GM12878 (cell line): ENCODE measurements at regions not wholly inside any gene's neighbourhood (a gene's known extent, or its start where the extent isn't known, plus 50 kb on each side); places are given as distances from the start of the nearest gene placed in this dataset.

Source experiments
- ATAC-seq: fragments of 200-7000 bp; cut with Tn5 transposase; 3 replicates; pipeline ENCODE4 v1.9.1; 2020; ENCODE audit warnings: mild to moderate bottlenecking, moderate library complexity
- BruUV-seq: library from RNA; stranded (reverse); fragments of 400-500 nt; replicated peaks from 2 replicates; lab custom pipeline; 2021; lab: Mats Ljungman, UMichigan
- CTCF ChIA-PET: fragments of 300-600 bp; sonication (Branson Sonifier 250); formaldehyde crosslinking; extraction: SDS; loops from one replicate; lab custom pipeline; 2021; ENCODE audit warnings: inconsistent platforms; lab: Yijun Ruan, JAX
- POLR2A ChIA-PET: fragments of 350-600 bp; formaldehyde crosslinking; extraction: SDS; loops from one replicate; lab custom pipeline; 2021; ENCODE audit warnings: inconsistent platforms; lab: Charles Lee
- RAD21 ChIA-PET: fragments of 300-600 bp; sonication (Branson Sonifier 250); formaldehyde crosslinking; loops from one replicate; lab custom pipeline; 2023; ENCODE audit warnings: antibody characterized with exemption; ENCODE audit not compliant: unreplicated experiment; lab: Charles Lee
- SMC1A ChIA-PET: fragments of 300-600 bp; sonication (Branson Sonifier 250); formaldehyde crosslinking; loops from one replicate; lab custom pipeline; 2023; ENCODE audit not compliant: unreplicated experiment, uncharacterized antibody; lab: Charles Lee
- DNase-seq: peaks from one replicate; pipeline ENCODE4 v3.0.0-alpha.2; 2011; ENCODE audit warnings: low read depth, low spot score
- FAIRE-seq: peaks from 3 replicates; lab custom pipeline; 2011; peaks lifted over from hg19 to GRCh38; lab: Jason Lieb, UNC
- H2AFZ ChIP-seq: 2 replicates; pipeline ENCODE4 v1.6.0; 2011; ENCODE audit warnings: low read depth, low read length, control low read depth; ENCODE audit not compliant: control insufficient read depth
- H3K27ac ChIP-seq: 2 replicates; pipeline ENCODE4 v1.5.1; 2011; ENCODE audit warnings: control low read depth; ENCODE audit not compliant: control insufficient read depth, insufficient read depth
- H3K27me3 ChIP-seq, 2 experiments: replicated peaks in 1 of 2; 2 replicates each; pipeline versions ENCODE4 v1.6.0 to v1.6.1; 2011; ENCODE audit warnings: low read length in 1 of 2; ENCODE audit not compliant: control insufficient read depth in 2 of 2, insufficient read depth in 2 of 2
- H3K36me3 ChIP-seq, 2 experiments: 2 replicates each; pipeline ENCODE4 v1.5.1; 2011; ENCODE audit warnings: low read length in 1 of 2; ENCODE audit not compliant: control insufficient read depth in 2 of 2, insufficient read depth in 2 of 2
- H3K4me1 ChIP-seq: 2 replicates; pipeline ENCODE4 v1.6.1; 2011; ENCODE audit warnings: mild to moderate bottlenecking, low read length, moderate library complexity, mixed read lengths; ENCODE audit not compliant: control insufficient read depth, insufficient read depth
- H3K4me2 ChIP-seq: 2 replicates; pipeline ENCODE4 v1.6.0; 2011; ENCODE audit warnings: control low read depth; ENCODE audit not compliant: control insufficient read depth, insufficient read depth
- H3K4me3 ChIP-seq: fragments of 200-600 bp; sonication (generic); 2 replicates; pipeline ENCODE4 v1.5.1; 2016
- H3K79me2 ChIP-seq: 2 replicates; pipeline ENCODE4 v1.6.0; 2011; ENCODE audit warnings: low read length; ENCODE audit not compliant: control insufficient read depth, insufficient read depth
- H3K9ac ChIP-seq: 2 replicates; pipeline ENCODE4 v1.8.0; 2011; ENCODE audit warnings: low read length, control low read depth, mixed read lengths; ENCODE audit not compliant: control insufficient read depth, insufficient read depth
- H3K9me3 ChIP-seq: replicated peaks from 3 replicates; pipeline ENCODE4 v1.5.1; 2011; ENCODE audit warnings: mild to moderate bottlenecking, low read length; ENCODE audit not compliant: control insufficient read depth, insufficient read depth
- H4K20me1 ChIP-seq: 2 replicates; pipeline ENCODE4 v1.6.0; 2011; ENCODE audit not compliant: control insufficient read depth, insufficient read depth
- CEBPB ChIP-seq, 2 experiments: fragments of 150-350 bp in 1 of 2; IDR thresholded peaks; 2 replicates each; pipeline ENCODE4 v1.6.1; 2012 to 2014; ENCODE audit warnings: low read depth in 2 of 2, low read length in 2 of 2, borderline replicate concordance in 1 of 2, inconsistent platforms in 1 of 2
- GATAD2B ChIP-seq: fragments of 450-650 bp; conservative IDR thresholded peaks from 2 replicates; pipeline ENCODE4 v1.6.1; 2017; ENCODE audit warnings: low read depth, mild to moderate bottlenecking, moderate library complexity
- IKZF2 ChIP-seq, 2 experiments: fragments of 450-650 bp; IDR thresholded peaks; 2 replicates each; pipeline ENCODE4 v1.6.1; 2017; ENCODE audit warnings: mild to moderate bottlenecking in 2 of 2, moderate library complexity in 2 of 2
- SPI1 ChIP-seq: IDR thresholded peaks from 2 replicates; pipeline ENCODE4 v1.6.1; 2011; ENCODE audit warnings: low read depth, mild to moderate bottlenecking, low read length, moderate library complexity, borderline replicate concordance; ENCODE audit not compliant: insufficient read depth
- SRF ChIP-seq, 2 experiments: IDR thresholded peaks; 2 replicates each; pipeline ENCODE4 v1.6.1; 2011; ENCODE audit warnings: low read depth in 2 of 2, low read length in 2 of 2, mild to moderate bottlenecking in 1 of 2, moderate library complexity in 1 of 2
- WRNIP1 ChIP-seq: IDR thresholded peaks from 2 replicates; pipeline ENCODE4 v1.6.1; 2011; ENCODE audit warnings: low read depth, low read length, improper control_type of control experiment, borderline replicate concordance
- WGBS: methylation state at CpG from one replicate; pipeline ENCODE4 v1.1.6; 2016; ENCODE audit warnings: low lambda C conversion rate; ENCODE audit not compliant: insufficient replicate concordance, insufficient coverage; ENCODE audit errors: missing lambda C conversion rate; 5-methylcytosine and 5-hydroxymethylcytosine counted together
- in situ Hi-C: fragments of 300-500 bp; cut with MboI; formaldehyde crosslinking; loops from 9 replicates; pipeline ENCODE4 v1.14.3; 2018; ENCODE audit warnings: mixed read lengths
- intact Hi-C: fragments of 100-400 bp; cut with micrococcal nuclease; formaldehyde crosslinking; loops from one replicate; pipeline ENCODE4 v1.14.2; 2022; ENCODE audit not compliant: unreplicated experiment
- TF ChIP-seq, protein P1 (sequence below): fragments of 450-650 bp; IDR thresholded peaks from 2 replicates; pipeline ENCODE4 v1.6.1; 2017; ENCODE audit warnings: antibody characterized with exemption, mild to moderate bottlenecking, moderate library complexity
- TF ChIP-seq, protein P2 (sequence below): fragments of 150-350 bp; IDR thresholded peaks from 2 replicates; pipeline ENCODE4 v1.6.1; 2014; ENCODE audit warnings: mild to moderate bottlenecking, low read depth, low read length
- TF ChIP-seq, protein P3 (sequence below): fragments of 450-650 bp; IDR thresholded peaks from 2 replicates; pipeline ENCODE4 v1.6.1; 2017; ENCODE audit warnings: low read depth, mild to moderate bottlenecking, moderate library complexity
- TF ChIP-seq, protein P4 (sequence below): IDR thresholded peaks from 2 replicates; pipeline ENCODE4 v1.6.1; 2011; ENCODE audit warnings: mild to moderate bottlenecking, low read depth, low read length, moderate library complexity; ENCODE audit not compliant: insufficient replicate concordance

DNA sequence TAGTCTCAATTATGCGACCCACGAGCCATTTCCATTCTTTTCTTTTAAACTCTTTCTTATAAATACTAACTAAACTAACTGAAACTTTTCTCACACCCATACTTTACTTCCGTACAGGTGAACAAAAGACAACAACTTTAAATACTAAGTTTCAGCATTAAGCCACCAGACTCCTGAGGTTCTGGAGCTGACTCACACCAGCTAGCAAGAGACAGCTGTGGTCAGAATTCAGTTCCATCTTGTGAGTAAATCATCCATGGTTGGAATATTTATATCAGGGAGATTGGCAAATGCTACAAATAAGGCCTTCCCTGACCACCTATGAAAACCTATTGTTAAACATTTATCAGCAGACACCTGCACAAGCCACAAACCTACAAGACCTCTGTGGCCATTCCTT, 897.0 kb downstream of the EFNB2 start:
- WGBS = 12% methylated on average over 3 of the region's 3 CpGs
- no peak overlapping the region for H3K4me3 ChIP-seq
- DNase-seq (no peak), ATAC-seq (no peak), FAIRE-seq (no peak)
- H3K79me2 ChIP-seq = no peaks in the 10 kb centered on the region
- no peak overlapping the region for H3K9ac ChIP-seq
- ChIA-PET SMC1A (interaction anchor here (1.5 kb wide), 1 partner anchor 8 kb away, joined by 4 read pairs; no protein-coding TSS in a partner anchor), RAD21 (no interaction called here), CTCF (interaction anchor here (1.0 kb wide), 1 partner anchor 68 kb away, joined by 4 read pairs; no protein-coding TSS in a partner anchor), POLR2A (no interaction called here)
- H3K4me2 ChIP-seq = no peak overlapping the region
- H2AFZ ChIP-seq = no peak overlapping the region
- H3K27ac ChIP-seq = no peak overlapping the region
- intact Hi-C loops = no loop called here
- TF ChIP-seq IKZF2 (IDR thresholded peaks at IDR 0.05) (no peak), CEBPB (IDR thresholded peaks at IDR 0.05; ENCODE audit: borderline replicate concordance in 1 of 2, low read depth in 2 of 2, low read length in 2 of 2) (no peak), SRF (IDR thresholded peaks at IDR 0.05; ENCODE audit: low read depth in 2 of 2, low read length in 2 of 2) (no peak)
- TF ChIP-seq, protein P1, sequence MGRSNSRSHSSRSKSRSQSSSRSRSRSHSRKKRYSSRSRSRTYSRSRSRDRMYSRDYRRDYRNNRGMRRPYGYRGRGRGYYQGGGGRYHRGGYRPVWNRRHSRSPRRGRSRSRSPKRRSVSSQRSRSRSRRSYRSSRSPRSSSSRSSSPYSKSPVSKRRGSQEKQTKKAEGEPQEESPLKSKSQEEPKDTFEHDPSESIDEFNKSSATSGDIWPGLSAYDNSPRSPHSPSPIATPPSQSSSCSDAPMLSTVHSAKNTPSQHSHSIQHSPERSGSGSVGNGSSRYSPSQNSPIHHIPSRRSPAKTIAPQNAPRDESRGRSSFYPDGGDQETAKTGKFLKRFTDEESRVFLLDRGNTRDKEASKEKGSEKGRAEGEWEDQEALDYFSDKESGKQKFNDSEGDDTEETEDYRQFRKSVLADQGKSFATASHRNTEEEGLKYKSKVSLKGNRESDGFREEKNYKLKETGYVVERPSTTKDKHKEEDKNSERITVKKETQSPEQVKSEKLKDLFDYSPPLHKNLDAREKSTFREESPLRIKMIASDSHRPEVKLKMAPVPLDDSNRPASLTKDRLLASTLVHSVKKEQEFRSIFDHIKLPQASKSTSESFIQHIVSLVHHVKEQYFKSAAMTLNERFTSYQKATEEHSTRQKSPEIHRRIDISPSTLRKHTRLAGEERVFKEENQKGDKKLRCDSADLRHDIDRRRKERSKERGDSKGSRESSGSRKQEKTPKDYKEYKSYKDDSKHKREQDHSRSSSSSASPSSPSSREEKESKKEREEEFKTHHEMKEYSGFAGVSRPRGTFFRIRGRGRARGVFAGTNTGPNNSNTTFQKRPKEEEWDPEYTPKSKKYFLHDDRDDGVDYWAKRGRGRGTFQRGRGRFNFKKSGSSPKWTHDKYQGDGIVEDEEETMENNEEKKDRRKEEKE = no peak
- H3K27me3 ChIP-seq = no peaks in the 10 kb centered on the region
- no TSS peak for BruUV-seq
- no peaks in the 10 kb centered on the region for H3K9me3 ChIP-seq
- H3K4me1 ChIP-seq = no peaks in the 10 kb centered on the region
- in situ Hi-C loops = no loop called here
- no peaks in the 10 kb centered on the region for H3K36me3 ChIP-seq
- H4K20me1 ChIP-seq = no peaks in the 10 kb centered on the region

DNA sequence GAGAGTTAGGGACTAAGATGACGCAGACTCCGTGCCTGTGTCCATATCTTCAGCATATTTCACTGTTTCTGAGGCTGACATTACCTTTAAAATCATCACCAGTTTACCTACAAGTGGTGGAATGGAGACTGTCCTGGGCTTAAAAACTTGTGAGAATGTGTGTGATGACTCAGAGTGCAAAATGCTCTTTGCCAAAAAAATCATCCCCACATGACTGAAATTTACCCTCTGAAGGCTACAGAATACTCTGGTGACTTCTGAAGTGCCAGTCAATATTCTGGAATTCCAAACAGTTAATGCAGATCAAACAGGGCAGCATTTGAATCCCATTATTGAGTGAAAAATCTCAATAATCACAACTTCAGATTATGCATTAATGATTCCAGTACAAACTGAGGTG, 901.4 kb downstream of the EFNB2 start:
- FAIRE-seq (no peak), DNase-seq (no peak), ATAC-seq (no peak)
- Histone ChIP-seq H3K4me1 (no peaks in the 10 kb centered on the region), H3K27ac (no peak overlapping the region), H3K9me3 (no peaks in the 10 kb centered on the region), H3K4me2 (no peak overlapping the region), H3K36me3 (no peaks in the 10 kb centered on the region), H3K27me3 (no peaks in the 10 kb centered on the region), H3K4me3 (no peak overlapping the region), H3K9ac (no peak overlapping the region), H3K79me2 (no peaks in the 10 kb centered on the region), H4K20me1 (no peaks in the 10 kb centered on the region), H2AFZ (no peak overlapping the region)
- ChIA-PET POLR2A (no interaction called here), RAD21 (no interaction called here), CTCF (no interaction called here), SMC1A (no interaction called here)
- WGBS = 95% methylated on average over 2 of the region's 2 CpGs
- in situ Hi-C loops (no loop called here), intact Hi-C loops (no loop called here)
- BruUV-seq = no TSS peak
- no peak for TF ChIP-seq WRNIP1
- TF ChIP-seq, protein P2, sequence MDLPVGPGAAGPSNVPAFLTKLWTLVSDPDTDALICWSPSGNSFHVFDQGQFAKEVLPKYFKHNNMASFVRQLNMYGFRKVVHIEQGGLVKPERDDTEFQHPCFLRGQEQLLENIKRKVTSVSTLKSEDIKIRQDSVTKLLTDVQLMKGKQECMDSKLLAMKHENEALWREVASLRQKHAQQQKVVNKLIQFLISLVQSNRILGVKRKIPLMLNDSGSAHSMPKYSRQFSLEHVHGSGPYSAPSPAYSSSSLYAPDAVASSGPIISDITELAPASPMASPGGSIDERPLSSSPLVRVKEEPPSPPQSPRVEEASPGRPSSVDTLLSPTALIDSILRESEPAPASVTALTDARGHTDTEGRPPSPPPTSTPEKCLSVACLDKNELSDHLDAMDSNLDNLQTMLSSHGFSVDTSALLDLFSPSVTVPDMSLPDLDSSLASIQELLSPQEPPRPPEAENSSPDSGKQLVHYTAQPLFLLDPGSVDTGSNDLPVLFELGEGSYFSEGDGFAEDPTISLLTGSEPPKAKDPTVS = no peak
- TF ChIP-seq, protein P3, sequence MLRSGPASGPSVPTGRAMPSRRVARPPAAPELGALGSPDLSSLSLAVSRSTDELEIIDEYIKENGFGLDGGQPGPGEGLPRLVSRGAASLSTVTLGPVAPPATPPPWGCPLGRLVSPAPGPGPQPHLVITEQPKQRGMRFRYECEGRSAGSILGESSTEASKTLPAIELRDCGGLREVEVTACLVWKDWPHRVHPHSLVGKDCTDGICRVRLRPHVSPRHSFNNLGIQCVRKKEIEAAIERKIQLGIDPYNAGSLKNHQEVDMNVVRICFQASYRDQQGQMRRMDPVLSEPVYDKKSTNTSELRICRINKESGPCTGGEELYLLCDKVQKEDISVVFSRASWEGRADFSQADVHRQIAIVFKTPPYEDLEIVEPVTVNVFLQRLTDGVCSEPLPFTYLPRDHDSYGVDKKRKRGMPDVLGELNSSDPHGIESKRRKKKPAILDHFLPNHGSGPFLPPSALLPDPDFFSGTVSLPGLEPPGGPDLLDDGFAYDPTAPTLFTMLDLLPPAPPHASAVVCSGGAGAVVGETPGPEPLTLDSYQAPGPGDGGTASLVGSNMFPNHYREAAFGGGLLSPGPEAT = no peak
- TF ChIP-seq, protein P4, sequence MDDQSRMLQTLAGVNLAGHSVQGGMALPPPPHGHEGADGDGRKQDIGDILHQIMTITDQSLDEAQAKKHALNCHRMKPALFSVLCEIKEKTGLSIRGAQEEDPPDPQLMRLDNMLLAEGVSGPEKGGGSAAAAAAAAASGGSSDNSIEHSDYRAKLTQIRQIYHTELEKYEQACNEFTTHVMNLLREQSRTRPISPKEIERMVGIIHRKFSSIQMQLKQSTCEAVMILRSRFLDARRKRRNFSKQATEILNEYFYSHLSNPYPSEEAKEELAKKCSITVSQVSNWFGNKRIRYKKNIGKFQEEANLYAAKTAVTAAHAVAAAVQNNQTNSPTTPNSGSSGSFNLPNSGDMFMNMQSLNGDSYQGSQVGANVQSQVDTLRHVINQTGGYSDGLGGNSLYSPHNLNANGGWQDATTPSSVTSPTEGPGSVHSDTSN = no peak
- no peak for TF ChIP-seq GATAD2B
- TF ChIP-seq SPI1 = no peak
